Superior temporal gyrus (tissue), 1 donor: ENCODE measurements at regions not wholly inside any gene's neighbourhood (a gene's known extent, or its start where the extent isn't known, plus 50 kb on each side); places are given as distances from the start of the nearest gene placed in this dataset.
"Not testable (repeated sequence)": the region's sequence is repeated elsewhere in the genome, so short reads cannot be mapped to it uniquely, and the experiment has no call there.

Experiments used
- DNase-seq: peaks from one replicate; pipeline ENCODE4 v3.0.0-alpha.2; 2016; ENCODE audit errors: extremely low spot score

DNA sequence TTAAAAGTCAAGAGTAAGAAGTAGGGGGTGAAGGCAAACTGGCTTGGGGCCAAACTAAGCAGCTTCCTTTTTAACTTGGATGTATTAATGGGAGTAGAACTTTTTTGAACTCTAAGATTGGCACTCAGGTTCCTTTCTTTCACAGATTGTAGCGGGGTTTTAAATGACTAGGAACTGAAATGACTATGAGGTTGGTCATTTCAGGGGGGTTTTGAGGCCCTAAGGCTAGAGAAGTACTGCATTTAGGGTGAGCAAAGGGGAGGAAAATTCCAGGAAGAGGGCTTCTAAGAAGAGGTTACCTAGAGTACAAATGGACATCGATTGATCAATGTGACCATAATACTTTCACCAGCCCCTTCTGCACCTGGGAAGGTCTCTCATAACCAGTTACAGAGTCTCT lies 381.8 kb downstream of the MLLT3 start:
- DNase-seq = no peak

DNA sequence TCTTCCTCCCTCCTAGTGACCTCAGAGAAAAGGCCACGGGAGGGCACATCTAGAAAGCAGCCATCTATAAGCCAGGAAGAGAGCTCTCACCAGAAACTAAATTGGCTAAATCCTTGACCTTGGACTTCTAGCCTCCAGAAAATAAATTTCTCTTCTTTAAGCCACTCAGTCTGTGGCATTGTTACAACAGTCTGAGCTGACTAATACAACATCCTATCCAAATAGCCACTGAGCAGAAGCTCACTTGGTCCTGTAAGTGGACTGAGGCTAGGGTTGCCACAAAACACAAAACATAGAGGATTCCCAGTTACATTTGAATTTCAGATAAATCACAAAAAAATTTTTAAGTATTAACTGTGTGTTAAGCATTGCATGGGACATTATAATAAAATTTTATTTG lies 383.4 kb downstream of the MLLT3 start:
- no peak for DNase-seq

GRCh38 chr9:20237686-20238085 lies 384.6 kb downstream of the MLLT3 start:
- no peak for DNase-seq

GRCh38 chr9:20236676-20237075 lies 385.6 kb downstream of the MLLT3 start:
- DNase-seq = no peak

DNA sequence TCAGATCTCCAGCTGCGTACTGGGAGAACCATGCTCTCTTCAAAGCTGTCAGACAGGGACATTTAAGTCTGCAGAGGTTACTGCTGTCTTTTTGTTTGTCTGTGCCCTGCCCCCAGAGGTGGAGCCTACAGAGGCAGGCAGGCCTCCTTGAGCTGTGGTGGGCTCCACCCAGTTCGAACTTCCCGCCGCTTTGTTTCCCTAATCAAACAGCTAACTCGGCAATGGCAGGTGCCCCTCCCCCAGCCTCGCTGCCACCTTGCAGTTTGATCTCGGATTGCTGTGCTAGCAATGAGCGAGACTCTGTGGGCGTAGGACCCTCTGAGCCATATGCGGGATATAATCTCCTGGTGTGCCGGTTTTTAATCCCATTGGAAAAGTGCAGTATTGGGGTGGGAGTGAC lies 387.1 kb downstream of the MLLT3 start:
- DNase-seq = not testable (repeated sequence)

DNA sequence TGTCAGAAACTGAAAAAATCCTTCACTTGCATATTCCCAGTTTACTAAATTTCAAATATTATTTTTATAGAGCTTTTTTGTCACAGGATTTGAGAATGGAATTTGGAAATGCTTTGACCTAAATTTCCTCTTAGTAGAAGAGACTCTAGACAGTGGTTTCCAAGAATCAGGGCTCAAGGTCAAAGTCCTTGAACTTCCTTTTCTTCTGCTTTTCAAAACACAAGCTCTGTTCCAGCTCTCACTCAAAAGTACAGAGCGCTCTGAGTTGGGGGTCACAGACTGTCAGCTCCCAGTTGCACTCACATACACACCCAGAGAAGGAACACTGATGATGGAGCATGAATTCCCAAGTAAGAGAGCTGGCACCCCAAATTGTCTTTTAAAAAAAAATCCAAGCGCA lies 394.2 kb downstream of the MLLT3 start:
- no peak for DNase-seq

DNA sequence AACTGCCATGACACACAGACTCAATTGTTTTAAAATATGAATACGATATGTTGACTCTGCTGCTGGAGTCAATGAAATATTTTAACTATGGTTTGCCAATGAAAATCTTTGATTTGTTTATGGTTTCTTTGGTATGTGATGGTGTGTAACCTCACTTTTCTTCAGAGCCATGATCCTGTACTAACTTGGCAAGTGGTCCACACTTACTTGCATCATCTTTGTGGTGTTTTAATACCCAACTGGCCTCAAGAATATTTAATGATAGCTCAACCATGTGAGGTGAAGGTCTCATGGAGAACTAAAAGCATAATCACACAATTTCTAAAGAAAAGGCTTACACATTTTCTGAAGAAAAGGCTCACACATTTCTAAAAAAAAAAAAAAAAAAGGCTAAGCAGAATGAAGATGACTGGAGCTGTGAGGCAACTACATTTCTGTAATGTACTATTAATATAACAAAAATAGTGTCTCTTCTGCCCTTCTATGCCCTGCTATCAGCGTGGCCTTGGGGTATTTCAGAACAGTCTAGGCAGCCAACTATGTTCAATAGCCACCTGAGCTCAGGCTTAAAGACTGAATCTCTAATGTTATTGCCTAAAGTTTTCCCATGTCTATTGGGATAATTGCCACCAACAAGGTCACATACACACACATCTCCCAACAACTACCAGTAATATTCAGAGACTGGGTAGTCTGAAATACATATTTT lies 395.0 kb downstream of the MLLT3 start:
- no peak for DNase-seq

GRCh38 chr9:20226345-20226744 lies 396.0 kb downstream of the MLLT3 start:
- DNase-seq = no peak

- DNase-seq = no peak
Measured at GRCh38 chr9:20225826-20226225, 396.5 kb downstream of the MLLT3 start.

DNA sequence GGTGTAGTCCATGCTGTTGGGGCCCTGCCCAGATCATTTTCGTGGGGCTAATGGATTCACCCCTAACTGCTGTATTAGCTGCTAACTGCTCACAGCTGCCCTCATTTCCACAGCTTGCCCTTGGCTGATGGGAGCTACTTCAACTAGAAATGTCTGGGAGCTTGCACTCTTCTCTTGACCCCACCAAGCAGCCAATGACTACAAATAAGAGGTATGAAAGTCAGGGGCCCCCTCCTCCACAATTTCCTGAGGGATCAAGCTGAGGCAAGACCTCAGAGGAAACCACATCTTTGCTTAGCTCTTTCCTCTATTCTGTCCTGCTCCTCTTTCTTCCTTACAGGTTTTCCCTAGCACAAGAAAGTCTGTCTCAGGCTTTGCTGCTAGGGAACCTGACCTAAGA lies 397.5 kb downstream of the MLLT3 start:
- DNase-seq = no peak

GRCh38 chr9:20220286-20220685 lies 402.0 kb downstream of the MLLT3 start:
- no peak for DNase-seq

DNA sequence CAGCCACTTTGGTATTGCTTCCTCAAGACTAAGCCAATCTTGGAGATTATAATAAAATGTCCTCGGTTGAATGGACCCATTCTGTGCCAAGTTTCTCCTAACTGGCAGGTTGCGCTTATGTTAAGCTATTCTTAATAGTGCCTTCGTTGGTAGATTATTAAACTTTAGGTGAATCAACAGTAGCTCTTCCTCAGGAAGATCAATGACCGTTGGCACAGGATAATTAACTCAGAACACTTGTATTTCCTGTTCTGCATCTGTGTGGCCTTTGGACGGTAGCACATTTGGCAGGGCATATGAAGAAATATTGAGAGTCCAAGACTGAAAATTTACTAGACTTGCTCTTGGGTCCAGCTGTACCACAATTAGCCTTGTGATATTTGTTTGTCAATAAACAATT lies 402.9 kb downstream of the MLLT3 start:
- no peak for DNase-seq

DNA sequence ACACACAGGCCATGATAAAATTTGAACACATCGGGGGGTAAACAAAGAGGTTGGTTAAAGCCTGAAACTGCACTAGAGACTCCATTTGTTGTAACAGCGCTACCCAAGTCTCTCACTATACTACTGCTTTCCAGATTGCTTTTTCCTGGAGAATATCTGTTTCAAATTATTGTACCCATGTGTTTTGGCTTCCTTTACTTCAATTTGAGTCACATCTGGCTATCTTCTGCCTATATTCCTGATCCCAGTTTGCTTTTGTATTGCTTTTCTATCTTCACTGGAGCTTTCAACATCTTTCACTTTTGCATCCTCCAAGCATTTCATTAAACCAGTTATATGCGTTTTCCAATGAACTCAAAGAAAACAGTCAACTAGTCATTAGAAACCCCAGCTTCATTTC lies 404.7 kb downstream of the MLLT3 start:
- no peak for DNase-seq

DNA sequence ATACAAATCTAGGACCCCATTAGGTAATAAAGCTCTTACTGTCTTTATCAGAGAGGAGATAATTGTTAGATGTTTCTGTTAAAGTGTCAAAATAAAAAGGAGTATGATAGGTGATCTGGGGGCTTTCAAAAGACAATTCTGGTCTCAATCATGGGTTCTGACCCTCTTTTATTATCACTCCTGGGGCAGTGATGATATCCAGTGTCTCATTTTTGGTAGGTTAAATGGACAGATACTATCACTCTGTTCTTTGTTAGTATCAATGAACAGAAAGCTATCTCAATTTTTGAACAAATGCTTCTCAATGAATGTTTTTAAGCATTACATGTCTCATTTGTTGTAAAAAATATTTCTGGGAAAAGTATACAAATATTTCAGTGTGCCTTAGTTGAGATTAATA lies 405.9 kb downstream of the MLLT3 start:
- DNase-seq = no peak

GRCh38 chr9:20215552-20215951 lies 406.7 kb downstream of the MLLT3 start:
- DNase-seq = no peak

- no peak for DNase-seq
Measured at GRCh38 chr9:20212806-20213205, 409.5 kb downstream of the MLLT3 start.

GRCh38 chr9:20209391-20210340 lies 412.6 kb downstream of the MLLT3 start:
- no peak for DNase-seq

- DNase-seq = no peak
Measured at GRCh38 chr9:20208961-20209371, 413.3 kb downstream of the MLLT3 start.

- no peak for DNase-seq
Measured at GRCh38 chr9:20208226-20208625, 414.1 kb downstream of the MLLT3 start.

DNA sequence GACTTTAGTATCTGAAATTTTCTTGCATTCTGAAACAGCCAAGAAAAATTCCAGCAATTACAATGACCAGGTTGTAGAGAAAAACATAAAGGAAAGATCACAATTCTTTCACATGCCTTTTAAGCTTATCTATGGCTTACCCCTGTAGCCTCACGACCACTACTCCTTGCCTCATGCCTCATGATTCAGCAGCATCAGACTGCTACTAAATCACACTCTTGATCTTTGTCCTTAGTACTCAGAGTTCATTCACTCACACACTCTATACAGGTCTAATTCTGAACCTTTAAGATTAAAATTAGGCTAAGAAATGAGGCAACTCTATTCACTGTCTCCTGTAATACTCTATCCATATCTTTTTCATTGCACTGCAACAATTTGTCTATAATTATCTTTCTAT lies 415.1 kb downstream of the MLLT3 start:
- no peak for DNase-seq

- DNase-seq = no peak
Measured at GRCh38 chr9:20205821-20206220, 416.5 kb downstream of the MLLT3 start.

DNA sequence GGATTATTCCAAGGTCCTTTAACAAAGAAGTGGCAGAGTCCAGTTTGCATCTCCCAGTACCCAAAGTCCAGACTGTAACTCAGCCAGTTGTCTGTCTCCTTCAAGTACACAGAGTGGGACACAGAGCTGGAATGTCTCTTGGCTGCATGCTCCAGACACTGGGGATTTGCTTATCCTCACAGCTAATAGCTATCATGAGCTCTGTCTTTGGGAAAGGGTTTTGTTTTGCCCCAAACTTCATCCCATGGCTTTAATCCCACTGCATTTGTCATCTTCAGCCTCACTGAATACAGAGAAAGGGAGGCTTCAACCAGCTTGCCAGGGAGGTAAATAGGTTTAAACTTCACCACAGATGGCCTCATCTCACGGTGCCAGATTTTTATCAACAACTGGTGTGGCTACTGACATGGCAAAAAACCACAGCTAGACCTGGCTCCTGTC lies 412.2 kb upstream of the SLC24A2 start:
- DNase-seq = no peak

DNA sequence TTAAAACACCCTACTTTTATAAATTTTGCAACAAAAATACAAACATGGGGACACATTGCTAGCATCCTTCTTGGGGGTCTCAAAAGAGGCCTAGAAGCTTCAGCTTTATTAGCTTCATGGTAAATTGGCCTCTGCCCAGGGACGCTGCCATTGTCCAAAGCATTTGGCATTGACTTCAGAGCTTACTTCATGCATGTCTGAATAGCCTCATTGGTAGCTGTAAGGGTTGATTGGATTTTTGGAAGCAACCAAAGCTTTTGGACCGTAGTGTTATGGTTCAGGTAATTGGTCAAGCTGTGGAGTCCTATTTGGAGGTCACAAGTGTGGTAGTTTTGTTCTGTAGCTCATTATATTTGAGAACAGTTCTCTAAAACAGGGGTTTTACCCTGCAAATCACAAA lies 411.7 kb upstream of the SLC24A2 start:
- DNase-seq = no peak
